Vagina (tissue), 2 donors: ENCODE measurements at regions not wholly inside any gene's neighbourhood (a gene's known extent, or its start where the extent isn't known, plus 50 kb on each side); places are given as distances from the start of the nearest gene placed in this dataset.

Source experiments
- POLR2A ChIP-seq, 2 donors: fragments of 450-650 bp; IDR thresholded peaks; one replicate each; pipeline ENCODE4 v1.6.1; 2017; ENCODE audit warnings: antibody characterized with exemption in 2 of 2, mild to moderate bottlenecking in 2 of 2, moderate library complexity in 2 of 2
- TF ChIP-seq, protein P1 (sequence below), 3 experiments: fragments of 450-650 bp in 2 of 3; fragments of 200-600 bp in 1 of 3; sonication (generic) in 1 of 3; IDR thresholded peaks; one replicate each; pipeline ENCODE4 v1.5.1; 2017 to 2019; ENCODE audit warnings: antibody characterized with exemption in 3 of 3, mild to moderate bottlenecking in 2 of 3, moderate library complexity in 2 of 3

DNA sequence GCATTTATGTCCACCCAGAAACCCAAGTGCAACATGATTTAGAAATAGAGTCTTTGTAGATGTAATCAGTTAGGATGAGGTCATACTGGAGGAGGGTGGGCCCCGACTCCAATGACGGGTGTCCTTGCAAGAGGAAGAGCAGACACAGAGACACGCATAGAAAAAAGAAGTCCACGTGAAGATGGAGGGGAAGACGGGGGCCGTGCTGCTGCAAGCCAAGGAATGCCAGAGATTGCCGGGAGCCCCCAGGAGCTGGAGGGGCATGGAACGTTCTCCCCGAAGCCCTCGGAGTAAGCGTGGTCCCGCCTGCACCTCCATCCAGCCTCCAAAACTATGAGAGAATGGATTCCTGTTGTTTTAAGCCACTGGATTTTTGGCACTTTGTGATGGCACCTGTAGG is 51.6 kb downstream of the PTGR3 start:
- TF ChIP-seq, protein P1, sequence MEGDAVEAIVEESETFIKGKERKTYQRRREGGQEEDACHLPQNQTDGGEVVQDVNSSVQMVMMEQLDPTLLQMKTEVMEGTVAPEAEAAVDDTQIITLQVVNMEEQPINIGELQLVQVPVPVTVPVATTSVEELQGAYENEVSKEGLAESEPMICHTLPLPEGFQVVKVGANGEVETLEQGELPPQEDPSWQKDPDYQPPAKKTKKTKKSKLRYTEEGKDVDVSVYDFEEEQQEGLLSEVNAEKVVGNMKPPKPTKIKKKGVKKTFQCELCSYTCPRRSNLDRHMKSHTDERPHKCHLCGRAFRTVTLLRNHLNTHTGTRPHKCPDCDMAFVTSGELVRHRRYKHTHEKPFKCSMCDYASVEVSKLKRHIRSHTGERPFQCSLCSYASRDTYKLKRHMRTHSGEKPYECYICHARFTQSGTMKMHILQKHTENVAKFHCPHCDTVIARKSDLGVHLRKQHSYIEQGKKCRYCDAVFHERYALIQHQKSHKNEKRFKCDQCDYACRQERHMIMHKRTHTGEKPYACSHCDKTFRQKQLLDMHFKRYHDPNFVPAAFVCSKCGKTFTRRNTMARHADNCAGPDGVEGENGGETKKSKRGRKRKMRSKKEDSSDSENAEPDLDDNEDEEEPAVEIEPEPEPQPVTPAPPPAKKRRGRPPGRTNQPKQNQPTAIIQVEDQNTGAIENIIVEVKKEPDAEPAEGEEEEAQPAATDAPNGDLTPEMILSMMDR (IDR thresholded peaks at IDR 0.05), result no peak
- TF ChIP-seq POLR2A (IDR thresholded peaks at IDR 0.05), result no peak
